Mesothelial cell of epicardium (in vitro differentiated cells): ENCODE measurements at regions not wholly inside any gene's neighbourhood (a gene's known extent, or its start where the extent isn't known, plus 50 kb on each side); places are given as distances from the start of the nearest gene placed in this dataset.

Source experiments
- DNase-seq, 2 experiments: peaks; one replicate each; pipeline ENCODE4 v3.0.0; 2021; ENCODE audit warnings: low spot score in 2 of 2; ENCODE audit not compliant: unreplicated experiment in 2 of 2
- H3K27ac Mint-ChIP-seq: 2 replicates; pipeline ENCODE4 v1.8.0; 2021; ENCODE audit warnings: mixed read lengths
- H3K27me3 Mint-ChIP-seq: 2 replicates; pipeline ENCODE4 v1.8.0; 2021; ENCODE audit warnings: low read depth, mixed read lengths
- H3K36me3 Mint-ChIP-seq: 2 replicates; pipeline ENCODE4 v1.8.0; 2021; ENCODE audit warnings: mixed read lengths
- H3K4me1 Mint-ChIP-seq: 2 replicates; pipeline ENCODE4 v1.8.0; 2021; ENCODE audit warnings: mixed read lengths
- H3K4me3 Mint-ChIP-seq: 2 replicates; pipeline ENCODE4 v1.8.0; 2021; ENCODE audit warnings: mild to moderate bottlenecking, moderate library complexity, mixed read lengths
- H3K9me3 Mint-ChIP-seq: 2 replicates; pipeline ENCODE4 v1.8.0; 2021; ENCODE audit warnings: mixed read lengths
- TF ChIP-seq, protein P1 (sequence below): fragments of 200-600 bp; sonication (generic); IDR thresholded peaks from one replicate; pipeline ENCODE4 v1.5.0; 2021; ENCODE audit warnings: antibody characterized with exemption; ENCODE audit not compliant: unreplicated experiment

DNA sequence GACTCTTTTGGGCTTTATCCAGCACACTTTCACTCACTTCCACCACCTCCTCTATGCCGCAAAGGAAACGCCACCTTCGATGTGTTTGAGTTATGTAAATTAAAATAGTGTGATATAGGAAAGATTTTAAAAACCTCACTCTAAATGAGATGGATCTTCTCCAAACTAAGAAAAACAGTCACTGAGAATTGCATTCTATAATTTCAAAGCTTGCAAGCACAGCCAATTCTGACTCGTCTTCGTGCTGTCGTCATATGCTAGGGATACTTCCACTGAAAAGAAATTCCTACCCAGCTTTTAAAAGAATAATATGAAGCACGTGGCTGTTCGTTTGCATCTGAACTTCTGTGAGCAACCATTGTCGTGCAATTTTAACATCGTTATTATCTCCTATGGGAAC, 162.5 kb downstream of the SH3BP4 start:
- Mint-ChIP-seq H3K4me1 (no peaks in the 10 kb centered on the region), H3K4me3 (no peak overlapping the region), H3K9me3 (peaks cover under 1% of the 10 kb centered on the region), H3K36me3 (no peaks in the 10 kb centered on the region), H3K27ac (no peak overlapping the region), H3K27me3 (peaks cover 12% of the 10 kb centered on the region)
- no peak for DNase-seq
- TF ChIP-seq, protein P1, sequence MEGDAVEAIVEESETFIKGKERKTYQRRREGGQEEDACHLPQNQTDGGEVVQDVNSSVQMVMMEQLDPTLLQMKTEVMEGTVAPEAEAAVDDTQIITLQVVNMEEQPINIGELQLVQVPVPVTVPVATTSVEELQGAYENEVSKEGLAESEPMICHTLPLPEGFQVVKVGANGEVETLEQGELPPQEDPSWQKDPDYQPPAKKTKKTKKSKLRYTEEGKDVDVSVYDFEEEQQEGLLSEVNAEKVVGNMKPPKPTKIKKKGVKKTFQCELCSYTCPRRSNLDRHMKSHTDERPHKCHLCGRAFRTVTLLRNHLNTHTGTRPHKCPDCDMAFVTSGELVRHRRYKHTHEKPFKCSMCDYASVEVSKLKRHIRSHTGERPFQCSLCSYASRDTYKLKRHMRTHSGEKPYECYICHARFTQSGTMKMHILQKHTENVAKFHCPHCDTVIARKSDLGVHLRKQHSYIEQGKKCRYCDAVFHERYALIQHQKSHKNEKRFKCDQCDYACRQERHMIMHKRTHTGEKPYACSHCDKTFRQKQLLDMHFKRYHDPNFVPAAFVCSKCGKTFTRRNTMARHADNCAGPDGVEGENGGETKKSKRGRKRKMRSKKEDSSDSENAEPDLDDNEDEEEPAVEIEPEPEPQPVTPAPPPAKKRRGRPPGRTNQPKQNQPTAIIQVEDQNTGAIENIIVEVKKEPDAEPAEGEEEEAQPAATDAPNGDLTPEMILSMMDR: no peak

DNA sequence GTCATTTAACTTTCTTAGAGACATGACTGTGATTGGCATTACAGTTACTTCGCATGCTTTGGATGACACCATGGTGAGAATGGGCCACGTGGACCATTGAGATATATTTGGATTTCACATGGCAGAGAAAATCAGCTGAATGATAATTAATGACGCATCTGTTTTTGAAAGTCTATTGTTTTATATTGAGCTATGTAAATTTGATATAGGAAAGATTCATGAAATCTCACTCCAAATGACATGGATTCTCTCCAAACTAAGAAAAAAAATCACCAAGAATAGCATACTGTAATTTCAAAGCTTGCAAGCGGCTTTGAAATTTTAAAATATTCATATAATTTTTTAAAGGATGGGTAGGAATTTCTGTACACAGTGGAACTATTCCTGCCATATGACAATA, 163.7 kb downstream of the SH3BP4 start:
- TF ChIP-seq, protein P1: no peak
- no peak for DNase-seq
- Mint-ChIP-seq H3K27me3 (peaks cover 18% of the 10 kb centered on the region), H3K36me3 (no peaks in the 10 kb centered on the region), H3K27ac (no peak overlapping the region), H3K4me3 (no peak overlapping the region), H3K9me3 (peaks cover 6% of the 10 kb centered on the region), H3K4me1 (no peaks in the 10 kb centered on the region)

DNA sequence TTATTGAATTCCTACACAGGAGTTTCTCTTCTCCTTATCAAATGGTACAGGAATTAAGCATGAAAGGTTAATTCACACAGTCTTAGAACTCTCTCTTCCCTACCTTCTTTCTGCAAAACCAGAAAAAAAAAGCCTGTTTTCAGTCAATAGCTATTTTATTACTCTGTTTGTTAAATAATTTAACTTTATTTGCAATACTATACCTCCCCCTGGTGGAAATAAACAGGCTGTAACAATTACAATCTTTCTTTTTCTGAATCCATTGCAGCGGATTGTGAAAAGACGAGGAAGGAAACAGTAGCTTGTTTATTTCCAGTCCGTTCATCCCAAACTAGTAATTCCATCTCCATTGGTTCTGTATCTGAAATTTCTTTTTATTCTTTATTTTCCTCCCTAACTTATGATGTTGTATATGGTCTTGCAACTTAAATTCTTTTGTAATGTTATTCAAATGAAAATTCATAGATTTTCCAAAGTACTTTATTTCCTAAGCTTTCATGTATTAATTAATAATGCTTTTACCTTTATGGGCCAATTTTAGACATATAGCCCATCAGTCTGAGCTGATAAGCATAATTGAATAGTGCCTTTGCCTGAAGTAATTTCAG, 165.2 kb downstream of the SH3BP4 start:
- no peak overlapping the region for H3K4me3 Mint-ChIP-seq
- TF ChIP-seq, protein P1: peak; percentile 92

DNA sequence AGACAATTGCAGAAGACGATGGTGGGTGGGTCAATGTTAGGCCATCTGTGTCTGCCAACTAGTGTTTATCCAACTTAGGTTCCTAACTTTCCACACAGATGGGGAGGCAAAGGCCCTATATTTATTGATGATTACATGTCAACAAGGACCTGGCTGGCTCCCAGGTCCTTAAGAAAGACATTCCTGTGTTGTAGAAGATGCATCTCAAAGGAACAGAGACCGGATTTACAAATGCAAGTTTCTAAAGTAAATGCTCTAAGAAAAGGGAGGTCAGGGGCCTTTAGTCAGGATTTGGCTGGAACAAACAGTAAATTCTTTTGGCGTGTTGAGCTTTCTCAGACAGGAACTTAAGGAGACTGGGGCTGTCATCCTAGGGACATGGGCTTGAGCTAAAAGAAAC, 175.0 kb downstream of the SH3BP4 start:
- no peak for DNase-seq
- Mint-ChIP-seq H3K4me1 (no peaks in the 10 kb centered on the region), H3K27ac (no peak overlapping the region), H3K9me3 (no peaks in the 10 kb centered on the region), H3K4me3 (no peak overlapping the region), H3K27me3 (peaks cover 29% of the 10 kb centered on the region), H3K36me3 (no peaks in the 10 kb centered on the region)
- TF ChIP-seq, protein P1: no peak

More for the DNA sequence above, 165.2 kb downstream of the SH3BP4 start:
- Mint-ChIP-seq H3K27me3 (peaks cover 26% of the 10 kb centered on the region), H3K9me3 (peaks cover 6% of the 10 kb centered on the region), H3K4me1 (no peaks in the 10 kb centered on the region), H3K36me3 (no peaks in the 10 kb centered on the region), H3K27ac (no peak overlapping the region)
- no peak for DNase-seq

DNA sequence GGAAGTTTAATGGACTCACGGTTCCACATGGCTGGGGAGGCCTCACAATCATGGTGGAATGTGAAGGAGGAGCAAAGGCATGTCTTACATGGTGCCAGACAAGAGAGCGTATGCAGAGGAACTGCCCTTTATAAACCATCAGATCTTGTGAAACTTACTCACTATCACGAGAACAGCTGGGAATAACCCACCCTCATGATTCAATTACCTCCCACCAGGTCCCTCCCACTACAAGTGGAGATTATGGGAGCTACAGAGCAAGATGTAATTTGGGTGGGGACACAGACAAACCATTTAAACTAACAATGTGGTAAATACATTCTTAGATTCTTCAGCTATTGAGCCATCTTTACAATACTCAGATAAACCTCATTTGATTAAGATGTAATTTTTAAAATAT, 176.1 kb downstream of the SH3BP4 start:
- Mint-ChIP-seq H3K4me1 (no peaks in the 10 kb centered on the region), H3K4me3 (no peak overlapping the region), H3K27me3 (peaks cover 30% of the 10 kb centered on the region), H3K27ac (no peak overlapping the region), H3K36me3 (no peaks in the 10 kb centered on the region), H3K9me3 (no peaks in the 10 kb centered on the region)
- DNase-seq: no peak
- TF ChIP-seq, protein P1: no peak

DNA sequence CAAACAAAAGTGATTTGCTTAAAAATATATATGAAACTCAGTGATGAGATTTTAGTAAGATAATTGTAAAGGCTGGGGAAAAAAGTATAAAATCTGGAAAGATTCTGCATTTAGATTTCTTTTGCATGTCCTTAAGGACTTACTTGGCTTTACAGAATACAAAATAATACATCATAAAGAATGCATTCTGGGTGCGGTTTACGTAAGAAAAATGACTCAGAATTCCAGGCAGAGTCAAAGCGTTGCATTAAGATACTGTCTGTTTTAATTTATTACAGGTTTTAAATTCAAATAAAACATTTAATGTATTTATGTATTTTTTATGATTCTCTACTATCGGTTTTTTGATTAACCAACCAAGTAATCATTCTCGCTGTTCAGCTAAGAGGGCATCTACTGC, 178.0 kb downstream of the SH3BP4 start:
- DNase-seq: no peak
- Mint-ChIP-seq H3K36me3 (no peaks in the 10 kb centered on the region), H3K9me3 (no peaks in the 10 kb centered on the region), H3K27ac (no peak overlapping the region), H3K27me3 (peaks cover 14% of the 10 kb centered on the region), H3K4me3 (no peak overlapping the region), H3K4me1 (no peaks in the 10 kb centered on the region)
- TF ChIP-seq, protein P1: no peak
